ENCODE measurements at regions not wholly inside any gene's neighbourhood (a gene's known extent, or its start where the extent isn't known, plus 50 kb on each side); places are given as distances from the start of the nearest gene placed in this dataset.

GRCh38 chr18:10314066-10314465 is 140.4 kb upstream of the APCDD1 start:
- DNase-seq (ENCODE audit: low read depth): no peak

GRCh38 chr18:10315522-10315921 is 138.9 kb upstream of the APCDD1 start:
- DNase-seq (ENCODE audit: low read depth): no peak

- no peak for DNase-seq (ENCODE audit: low read depth)
Observed at GRCh38 chr18:10316778-10317177, 137.7 kb upstream of the APCDD1 start.

GRCh38 chr18:10317864-10318690 is 136.4 kb upstream of the APCDD1 start:
- no peak for DNase-seq (ENCODE audit: low read depth)

GRCh38 chr18:10318691-10318970 is 135.8 kb upstream of the APCDD1 start:
- peak; percentile 24 for DNase-seq (ENCODE audit: low read depth)

- no peak for DNase-seq (ENCODE audit: low read depth)
Observed at GRCh38 chr18:10319026-10319425, 135.4 kb upstream of the APCDD1 start.

- no peak for DNase-seq (ENCODE audit: low read depth)
Observed at GRCh38 chr18:10319914-10320600, 134.4 kb upstream of the APCDD1 start.

GRCh38 chr18:10320791-10321190 is 133.6 kb upstream of the APCDD1 start:
- peak; percentile 27 for DNase-seq (ENCODE audit: low read depth)

- DNase-seq (ENCODE audit: low read depth): no peak
Observed at GRCh38 chr18:10321576-10321975, 132.9 kb upstream of the APCDD1 start.

GRCh38 chr18:10322004-10322403 is 132.4 kb upstream of the APCDD1 start:
- DNase-seq (ENCODE audit: low read depth): no peak

- DNase-seq (ENCODE audit: low read depth): no peak
Observed at GRCh38 chr18:10322435-10322834, 132.0 kb upstream of the APCDD1 start.

GRCh38 chr18:10329101-10329500 is 125.3 kb upstream of the APCDD1 start:
- DNase-seq (ENCODE audit: low read depth): no peak

GRCh38 chr18:10330428-10330827 is 124.0 kb upstream of the APCDD1 start:
- DNase-seq (ENCODE audit: low read depth): no peak

- no peak for DNase-seq (ENCODE audit: low read depth)
Observed at GRCh38 chr18:10332452-10332851, 122.0 kb upstream of the APCDD1 start.

GRCh38 chr18:10336749-10337350 is 117.6 kb upstream of the APCDD1 start:
- no peak for DNase-seq (ENCODE audit: low read depth)

- DNase-seq (ENCODE audit: low read depth): no peak
Observed at GRCh38 chr18:10340821-10341220, 113.6 kb upstream of the APCDD1 start.

GRCh38 chr18:10343778-10344177 is 110.7 kb upstream of the APCDD1 start:
- DNase-seq (ENCODE audit: low read depth): no peak

- DNase-seq (ENCODE audit: low read depth): no peak
Observed at GRCh38 chr18:10346749-10347415, 107.6 kb upstream of the APCDD1 start.

- no peak for DNase-seq (ENCODE audit: low read depth)
Observed at GRCh38 chr18:10349561-10349960, 104.9 kb upstream of the APCDD1 start.

GRCh38 chr18:10350661-10351060 is 103.8 kb upstream of the APCDD1 start:
- DNase-seq (ENCODE audit: low read depth): no peak

GRCh38 chr18:10351219-10351818 is 103.1 kb upstream of the APCDD1 start:
- DNase-seq (ENCODE audit: low read depth): no peak

- no peak for DNase-seq (ENCODE audit: low read depth)
Observed at GRCh38 chr18:10351858-10352257, 102.6 kb upstream of the APCDD1 start.
